B cell (primary cell): ENCODE measurements at regions not wholly inside any gene's neighbourhood (a gene's known extent, or its start where the extent isn't known, plus 50 kb on each side); places are given as distances from the start of the nearest gene placed in this dataset. TPM values are rescaled to one million over a fixed set of nuclear protein-coding genes. Genes with fewer than 3 reads are reported as not detected.

ENCODE experiments used
- ATAC-seq: fragments of 200-7000 bp; cut with Tn5 transposase; one replicate; pipeline ENCODE4 v1.10.0; 2021; ENCODE audit warnings: low read depth, mild to moderate bottlenecking, moderate number of reproducible peaks, moderate library complexity
- CTCF ChIA-PET: fragments of 350-600 bp; sonication (Branson Sonifier 250); formaldehyde crosslinking; loops from one replicate; lab custom pipeline; 2021; ENCODE audit warnings: antibody characterized with exemption, inconsistent platforms; lab: Charles Lee
- POLR2A ChIA-PET: fragments of 350-600 bp; sonication (Branson Sonifier 250); formaldehyde crosslinking; loops from one replicate; lab custom pipeline; 2021; ENCODE audit warnings: antibody characterized with exemption; lab: Charles Lee
- DNase-seq: peaks from one replicate; pipeline ENCODE4 v3.0.0; 2013
- H2AFZ ChIP-seq: 2 replicates; pipeline ENCODE4 v1.6.1; 2012; ENCODE audit warnings: mild to moderate bottlenecking, low read depth, low read length; ENCODE audit not compliant: insufficient read depth, poor library complexity, severe bottlenecking
- H3K27ac ChIP-seq, 2 donors: 1 replicate in 1 of 2; 2 replicates in 1 of 2; pipeline ENCODE4 v1.5.1; 2012 to 2013; ENCODE audit warnings: low read length in 2 of 2, mild to moderate bottlenecking in 2 of 2, moderate library complexity in 1 of 2
- H3K27me3 ChIP-seq, 4 experiments: fragments of 200-600 bp in 1 of 4; sonication (generic) in 1 of 4; replicated peaks in 1 of 4; 1 replicate in 2 of 4; 2 replicates in 2 of 4; pipeline versions ENCODE4 v1.6.1 to v1.7.0; 2013 to 2016; ENCODE audit warnings: low read length in 3 of 4, mild to moderate bottlenecking in 2 of 4, mixed read lengths in 1 of 4, moderate library complexity in 1 of 4; ENCODE audit not compliant: insufficient read depth in 4 of 4, control insufficient read depth in 3 of 4; ENCODE audit errors: control extremely low read depth in 1 of 4
- H3K36me3 ChIP-seq, 2 experiments: replicated peaks in 1 of 2; 1 replicate in 1 of 2; 2 replicates in 1 of 2; pipeline versions ENCODE4 v1.6.1 to v1.7.1; 2013; ENCODE audit warnings: low read length in 1 of 2; ENCODE audit not compliant: insufficient read depth in 2 of 2, control insufficient read depth in 1 of 2; ENCODE audit errors: control extremely low read depth in 1 of 2, extremely low read depth in 1 of 2
- H3K4me1 ChIP-seq, 2 donors: fragments of 200-600 bp in 1 of 2; sonication (generic) in 1 of 2; 1 replicate in 1 of 2; 2 replicates in 1 of 2; pipeline versions ENCODE4 v1.5.1 to v1.6.1; 2013 to 2017; ENCODE audit warnings: low read length in 2 of 2; ENCODE audit not compliant: control insufficient read depth in 2 of 2, insufficient read depth in 2 of 2
- H3K4me2 ChIP-seq: replicated peaks from 2 replicates; pipeline ENCODE3; 2012; ENCODE audit warnings: mild to moderate bottlenecking, low read depth, low read length; ENCODE audit not compliant: poor library complexity, severe bottlenecking
- H3K4me3 ChIP-seq, 5 experiments: fragments of 200-600 bp in 1 of 5; sonication (generic) in 1 of 5; 1 replicate in 3 of 5; 2 replicates in 2 of 5; pipeline versions ENCODE4 v1.5.1 to v1.7.0; 2011 to 2016; ENCODE audit warnings: low read length in 4 of 5, mild to moderate bottlenecking in 4 of 5, low read depth in 2 of 5, control low read depth in 1 of 5, moderate library complexity in 1 of 5; ENCODE audit not compliant: insufficient read depth in 1 of 5; ENCODE audit errors: control extremely low read depth in 1 of 5, extremely low read depth in 1 of 5
- H3K79me2 ChIP-seq: fragments of 200-600 bp; sonication (generic); one replicate; pipeline ENCODE4 v1.6.0; 2016; ENCODE audit warnings: low read length; ENCODE audit not compliant: control insufficient read depth, insufficient read depth
- H3K9ac ChIP-seq: fragments of 200-600 bp; sonication (generic); 2 replicates; pipeline ENCODE4 v1.6.1; 2017; ENCODE audit warnings: mild to moderate bottlenecking, low read length, moderate library complexity
- H3K9me3 ChIP-seq, 3 donors: one replicate each; pipeline versions ENCODE4 v1.6.1 to v1.7.1; 2013; ENCODE audit warnings: low read length in 2 of 3; ENCODE audit not compliant: control insufficient read depth in 2 of 3, insufficient read depth in 1 of 3; ENCODE audit errors: control extremely low read depth in 1 of 3
- H4K20me1 ChIP-seq: 2 replicates; pipeline ENCODE4 v1.6.0; 2012; ENCODE audit warnings: mild to moderate bottlenecking, low read length; ENCODE audit not compliant: insufficient read depth, control insufficient read depth, poor library complexity, severe bottlenecking
- H3K27ac Mint-ChIP-seq: one replicate; pipeline ENCODE4 v1.8.0; 2021; ENCODE audit warnings: mixed read lengths
- H3K27me3 Mint-ChIP-seq: one replicate; pipeline ENCODE4 v1.8.0; 2021; ENCODE audit warnings: mixed read lengths
- H3K4me1 Mint-ChIP-seq: one replicate; pipeline ENCODE4 v1.8.0; 2021; ENCODE audit warnings: mixed read lengths
- H3K4me3 Mint-ChIP-seq: one replicate; pipeline ENCODE4 v1.8.0; 2021; ENCODE audit warnings: mixed read lengths
- H3K9me3 Mint-ChIP-seq: one replicate; pipeline ENCODE4 v1.8.0; 2022; ENCODE audit warnings: mixed read lengths; ENCODE audit not compliant: insufficient read depth
- EZH2 ChIP-seq: IDR thresholded peaks from 2 replicates; pipeline ENCODE4 v1.6.1; 2012; ENCODE audit warnings: borderline replicate concordance, low read depth, mild to moderate bottlenecking, moderate library complexity, low read length; ENCODE audit not compliant: insufficient read depth, poor library complexity, severe bottlenecking
- WGBS: methylation state at CpG from one replicate; pipeline ENCODE4 v1.1.5; 2013; ENCODE audit warnings: missing lambda C conversion rate; ENCODE audit not compliant: insufficient coverage; 5-methylcytosine and 5-hydroxymethylcytosine counted together
- intact Hi-C: fragments of 100-400 bp; cut with micrococcal nuclease; formaldehyde crosslinking; loops from one replicate; pipeline ENCODE4 v1.10.0; 2022
- small RNA-seq: library from RNA; depleted of rRNA; stranded (forward); fragments of <200 nt; gene quantifications from one replicate; pipeline ENCODE3, GENCODE V24; 2012; ENCODE audit warnings: low replicate concordance, low read depth; ENCODE audit not compliant: insufficient read length
- TF ChIP-seq, protein P1 (sequence below): fragments of 200-600 bp; IDR thresholded peaks from one replicate; pipeline ENCODE4 v1.8.0; 2022; ENCODE audit warnings: antibody characterized with exemption, mild to moderate bottlenecking

DNA sequence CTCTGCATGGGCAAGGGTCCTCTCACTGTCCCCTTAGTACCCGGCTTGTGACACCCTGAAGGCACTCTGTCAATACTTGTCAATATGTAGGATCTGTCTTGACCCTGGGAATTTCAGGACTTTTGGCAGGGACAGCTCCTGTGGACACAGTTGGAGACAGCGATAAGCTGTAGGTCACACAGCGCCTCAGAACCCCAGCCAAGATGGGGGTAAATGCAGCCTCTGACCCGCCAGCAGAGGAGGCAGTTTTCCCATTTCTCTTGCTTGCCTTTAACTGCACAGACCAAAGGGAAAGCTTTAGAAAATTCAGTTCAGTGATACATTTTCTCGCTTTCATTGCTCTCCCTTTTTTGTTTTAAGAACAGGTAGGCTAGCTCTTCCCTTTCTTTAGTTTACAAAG is 54.8 kb upstream of the KLHL29 start:
- Histone ChIP-seq H3K9ac (no peak overlapping the region), H2AFZ (no peak overlapping the region), H3K27ac (no peak overlapping the region), H3K79me2 (no peaks in the 10 kb centered on the region), H4K20me1 (no peaks in the 10 kb centered on the region), H3K9me3 (peaks cover 0 to 4% (median 0%) of the 10 kb centered on the region in 3 donors), H3K4me3 (no peak overlapping the region), H3K4me2 (no peak overlapping the region), H3K27me3 (no peaks in the 10 kb centered on the region), H3K36me3 (no peaks in the 10 kb centered on the region), H3K4me1 (no peaks in the 10 kb centered on the region)
- H3K4me3 Mint-ChIP-seq = no peak overlapping the region
- DNase-seq (no peak), ATAC-seq (no peak)
- CTCF ChIA-PET = no interaction called here
- peaks cover 24% of the 10 kb centered on the region for H3K27me3 Mint-ChIP-seq
- H3K9me3 Mint-ChIP-seq = no peaks in the 10 kb centered on the region
- H3K4me1 Mint-ChIP-seq = no peaks in the 10 kb centered on the region
- POLR2A ChIA-PET = no interaction called here
- 71% methylated on average over 3 of the region's 5 CpGs for WGBS
- TF ChIP-seq, protein P1, sequence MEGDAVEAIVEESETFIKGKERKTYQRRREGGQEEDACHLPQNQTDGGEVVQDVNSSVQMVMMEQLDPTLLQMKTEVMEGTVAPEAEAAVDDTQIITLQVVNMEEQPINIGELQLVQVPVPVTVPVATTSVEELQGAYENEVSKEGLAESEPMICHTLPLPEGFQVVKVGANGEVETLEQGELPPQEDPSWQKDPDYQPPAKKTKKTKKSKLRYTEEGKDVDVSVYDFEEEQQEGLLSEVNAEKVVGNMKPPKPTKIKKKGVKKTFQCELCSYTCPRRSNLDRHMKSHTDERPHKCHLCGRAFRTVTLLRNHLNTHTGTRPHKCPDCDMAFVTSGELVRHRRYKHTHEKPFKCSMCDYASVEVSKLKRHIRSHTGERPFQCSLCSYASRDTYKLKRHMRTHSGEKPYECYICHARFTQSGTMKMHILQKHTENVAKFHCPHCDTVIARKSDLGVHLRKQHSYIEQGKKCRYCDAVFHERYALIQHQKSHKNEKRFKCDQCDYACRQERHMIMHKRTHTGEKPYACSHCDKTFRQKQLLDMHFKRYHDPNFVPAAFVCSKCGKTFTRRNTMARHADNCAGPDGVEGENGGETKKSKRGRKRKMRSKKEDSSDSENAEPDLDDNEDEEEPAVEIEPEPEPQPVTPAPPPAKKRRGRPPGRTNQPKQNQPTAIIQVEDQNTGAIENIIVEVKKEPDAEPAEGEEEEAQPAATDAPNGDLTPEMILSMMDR = no peak
- no peak for TF ChIP-seq EZH2
- no peak overlapping the region for H3K27ac Mint-ChIP-seq
- intact Hi-C loops = no loop called here

Small RNAs in the stretch of these regions (small RNA-seq; reads per million reads assigned to genes)
- gene AC099799.1 = not detected
- not detected for gene RN7SL117P
- gene RNA5SP87 = not detected
